Suprapubic skin (tissue), 3 donors: ENCODE measurements at regions not wholly inside any gene's neighbourhood (a gene's known extent, or its start where the extent isn't known, plus 50 kb on each side); places are given as distances from the start of the nearest gene placed in this dataset.

ENCODE experiments used
- POLR2A ChIP-seq, 2 donors: fragments of 450-650 bp; IDR thresholded peaks; one replicate each; pipeline ENCODE4 v1.6.1; 2017; ENCODE audit warnings: antibody characterized with exemption in 2 of 2, mild to moderate bottlenecking in 2 of 2, moderate library complexity in 2 of 2
- TF ChIP-seq, protein P1 (sequence below), 2 donors: fragments of 200-600 bp in 1 of 2; fragments of 450-650 bp in 1 of 2; sonication (generic) in 1 of 2; IDR thresholded peaks; one replicate each; pipeline ENCODE4 v1.5.1; 2016 to 2019; ENCODE audit warnings: antibody characterized with exemption in 2 of 2, mild to moderate bottlenecking in 1 of 2, moderate library complexity in 1 of 2

DNA sequence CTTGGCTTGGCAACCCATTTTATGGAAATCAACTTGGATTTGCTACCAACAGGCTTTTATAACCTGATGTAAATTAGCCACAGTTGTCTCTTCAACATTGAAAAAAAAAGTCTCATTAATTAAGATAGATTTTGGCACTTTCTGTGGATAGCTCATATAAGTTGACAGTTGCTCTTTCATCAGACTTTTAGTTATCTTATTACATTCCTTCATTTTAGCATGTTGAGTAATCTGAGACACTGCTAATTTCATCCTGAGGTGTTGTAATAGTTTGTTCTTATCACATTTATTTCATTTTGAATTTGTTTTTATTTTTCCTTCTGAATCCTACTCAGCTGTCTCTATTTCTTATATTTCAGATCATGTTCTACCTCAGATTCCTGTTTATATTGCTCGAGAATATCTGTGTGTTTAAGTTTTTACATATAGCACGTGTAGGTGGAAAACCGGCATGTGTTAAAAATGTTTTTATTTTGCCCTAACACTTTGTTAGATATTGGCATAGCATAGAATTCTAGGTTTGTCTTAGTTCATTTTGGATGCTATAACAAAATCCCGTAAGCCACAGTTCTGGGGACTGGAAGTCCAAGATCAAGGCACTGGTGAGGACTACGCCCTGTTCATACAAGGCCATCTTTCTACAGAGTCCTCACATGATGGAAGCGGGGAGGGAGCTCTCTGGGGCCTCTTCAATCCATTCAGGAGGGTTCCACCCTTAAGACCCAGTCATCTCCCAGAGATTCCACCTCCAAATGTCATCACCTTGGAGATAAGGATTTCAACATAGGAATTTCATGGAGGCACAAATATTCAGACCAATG lies 239.4 kb downstream of the COL4A1 start:
- TF ChIP-seq, protein P1, sequence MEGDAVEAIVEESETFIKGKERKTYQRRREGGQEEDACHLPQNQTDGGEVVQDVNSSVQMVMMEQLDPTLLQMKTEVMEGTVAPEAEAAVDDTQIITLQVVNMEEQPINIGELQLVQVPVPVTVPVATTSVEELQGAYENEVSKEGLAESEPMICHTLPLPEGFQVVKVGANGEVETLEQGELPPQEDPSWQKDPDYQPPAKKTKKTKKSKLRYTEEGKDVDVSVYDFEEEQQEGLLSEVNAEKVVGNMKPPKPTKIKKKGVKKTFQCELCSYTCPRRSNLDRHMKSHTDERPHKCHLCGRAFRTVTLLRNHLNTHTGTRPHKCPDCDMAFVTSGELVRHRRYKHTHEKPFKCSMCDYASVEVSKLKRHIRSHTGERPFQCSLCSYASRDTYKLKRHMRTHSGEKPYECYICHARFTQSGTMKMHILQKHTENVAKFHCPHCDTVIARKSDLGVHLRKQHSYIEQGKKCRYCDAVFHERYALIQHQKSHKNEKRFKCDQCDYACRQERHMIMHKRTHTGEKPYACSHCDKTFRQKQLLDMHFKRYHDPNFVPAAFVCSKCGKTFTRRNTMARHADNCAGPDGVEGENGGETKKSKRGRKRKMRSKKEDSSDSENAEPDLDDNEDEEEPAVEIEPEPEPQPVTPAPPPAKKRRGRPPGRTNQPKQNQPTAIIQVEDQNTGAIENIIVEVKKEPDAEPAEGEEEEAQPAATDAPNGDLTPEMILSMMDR (IDR thresholded peaks at IDR 0.05) = no peak
- TF ChIP-seq POLR2A (IDR thresholded peaks at IDR 0.05) = no peak
